ENCODE measurements at regions not wholly inside any gene's neighbourhood (a gene's known extent, or its start where the extent isn't known, plus 50 kb on each side); places are given as distances from the start of the nearest gene placed in this dataset.

- no peak for TF ChIP-seq CTCF (IDR thresholded peaks at IDR 0.05; ENCODE audit: poor library complexity, severe bottlenecking)
- TF ChIP-seq EZH2 (IDR thresholded peaks at IDR 0.05; ENCODE audit: borderline replicate concordance, insufficient read depth, low read length, poor library complexity, severe bottlenecking), result no peak
Observed at GRCh38 chr7:123285076-123285700, 85.4 kb upstream of the SLC13A1 start.

Data from neural cell (in vitro differentiated cells).